SK-N-MC (cell line): ENCODE measurements at regions not wholly inside any gene's neighbourhood (a gene's known extent, or its start where the extent isn't known, plus 50 kb on each side); places are given as distances from the start of the nearest gene placed in this dataset.

ENCODE experiments used
- EZH2 ChIP-seq: fragments of 200-600 bp; sonication (generic); IDR thresholded peaks from one replicate; pipeline ENCODE4 v1.6.1; 2017; ENCODE audit warnings: antibody characterized with exemption
- FOXP2 ChIP-seq: optimal IDR thresholded peaks from 2 replicates; pipeline ENCODE3; 2011; ENCODE audit warnings: mild to moderate bottlenecking, moderate library complexity; ENCODE audit not compliant: insufficient read depth; ENCODE audit errors: extremely low read length, control extremely low read depth

DNA sequence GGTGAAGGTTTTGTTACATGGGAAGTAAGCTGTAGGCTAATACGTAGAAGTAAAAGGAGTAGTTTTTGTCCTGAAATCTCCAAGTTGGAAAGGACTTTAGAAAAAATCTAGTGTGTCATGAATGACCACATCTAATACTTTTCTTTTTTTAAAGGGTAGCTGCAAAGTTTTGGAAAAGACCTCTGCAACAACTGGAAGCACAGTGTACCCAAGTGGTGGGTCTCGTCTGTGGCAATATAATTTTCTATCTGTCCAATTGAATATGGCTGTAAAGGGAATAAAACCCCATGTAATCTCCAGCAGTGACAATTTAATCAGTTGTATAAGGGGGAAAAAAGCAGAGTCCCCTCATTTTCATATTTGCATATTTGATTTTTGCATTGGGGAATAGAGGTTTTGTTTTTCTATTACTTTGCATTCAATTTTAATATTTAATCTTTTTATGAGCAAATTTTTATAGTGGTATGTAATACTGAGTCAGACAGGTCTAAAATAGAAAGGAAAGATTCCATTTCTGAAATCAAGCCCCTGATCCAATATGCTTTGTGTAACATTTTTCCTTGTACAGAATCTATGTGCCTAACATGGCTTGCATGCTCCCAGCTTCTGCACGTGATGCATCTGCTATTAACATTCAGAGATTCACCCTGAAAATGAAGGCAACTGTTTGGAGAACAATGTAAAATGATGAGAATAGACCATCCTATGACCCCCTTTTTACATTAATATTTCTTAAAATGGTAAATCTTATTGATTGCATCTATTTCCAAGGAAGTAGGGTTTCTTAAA lies 531.4 kb downstream of the ZIC1 start:
- no peak for TF ChIP-seq EZH2
- TF ChIP-seq FOXP2 = no peak
